DND-41 (cell line): ENCODE measurements at regions not wholly inside any gene's neighbourhood (a gene's known extent, or its start where the extent isn't known, plus 50 kb on each side); places are given as distances from the start of the nearest gene placed in this dataset.

Source experiments
- EZH2 ChIP-seq: IDR thresholded peaks from 3 replicates; pipeline ENCODE4 v1.6.1; 2012; ENCODE audit warnings: borderline replicate concordance, low read depth, mild to moderate bottlenecking, moderate library complexity, low read length, inconsistent platforms; ENCODE audit not compliant: severe bottlenecking
- TF ChIP-seq, protein P1 (sequence below): IDR thresholded peaks from 2 replicates; pipeline ENCODE4 v1.5.1; 2012; ENCODE audit warnings: borderline replicate concordance, low read length, moderate library complexity, mild to moderate bottlenecking; ENCODE audit not compliant: poor library complexity, severe bottlenecking; ENCODE audit errors: extremely low read depth

DNA sequence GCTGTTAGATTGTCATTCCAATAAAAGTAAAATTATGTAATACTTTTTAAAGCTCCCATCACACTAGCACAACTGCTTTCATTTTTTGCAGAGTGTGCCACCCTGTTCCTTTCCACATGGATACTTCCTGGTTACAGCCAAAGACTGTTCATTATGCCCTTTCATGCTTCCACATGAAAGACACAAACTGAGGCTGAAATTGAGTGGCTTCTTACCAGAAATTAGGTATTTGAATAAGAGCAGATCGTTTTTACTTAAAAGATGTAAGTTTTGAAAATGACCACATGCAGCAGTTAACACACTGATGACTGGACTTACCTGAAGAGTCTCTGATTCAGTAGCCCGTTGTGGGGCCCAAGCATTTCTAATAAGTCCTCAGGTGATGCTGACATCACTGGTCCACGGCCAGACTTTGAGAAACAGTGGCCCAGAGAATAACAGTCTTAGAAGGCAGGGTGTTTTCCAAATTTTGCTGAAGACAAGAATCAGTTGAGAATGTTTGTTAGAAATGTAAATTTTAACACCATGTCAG lies 187.6 kb upstream of the DMRT1 start:
- no peak for TF ChIP-seq EZH2
- TF ChIP-seq, protein P1, sequence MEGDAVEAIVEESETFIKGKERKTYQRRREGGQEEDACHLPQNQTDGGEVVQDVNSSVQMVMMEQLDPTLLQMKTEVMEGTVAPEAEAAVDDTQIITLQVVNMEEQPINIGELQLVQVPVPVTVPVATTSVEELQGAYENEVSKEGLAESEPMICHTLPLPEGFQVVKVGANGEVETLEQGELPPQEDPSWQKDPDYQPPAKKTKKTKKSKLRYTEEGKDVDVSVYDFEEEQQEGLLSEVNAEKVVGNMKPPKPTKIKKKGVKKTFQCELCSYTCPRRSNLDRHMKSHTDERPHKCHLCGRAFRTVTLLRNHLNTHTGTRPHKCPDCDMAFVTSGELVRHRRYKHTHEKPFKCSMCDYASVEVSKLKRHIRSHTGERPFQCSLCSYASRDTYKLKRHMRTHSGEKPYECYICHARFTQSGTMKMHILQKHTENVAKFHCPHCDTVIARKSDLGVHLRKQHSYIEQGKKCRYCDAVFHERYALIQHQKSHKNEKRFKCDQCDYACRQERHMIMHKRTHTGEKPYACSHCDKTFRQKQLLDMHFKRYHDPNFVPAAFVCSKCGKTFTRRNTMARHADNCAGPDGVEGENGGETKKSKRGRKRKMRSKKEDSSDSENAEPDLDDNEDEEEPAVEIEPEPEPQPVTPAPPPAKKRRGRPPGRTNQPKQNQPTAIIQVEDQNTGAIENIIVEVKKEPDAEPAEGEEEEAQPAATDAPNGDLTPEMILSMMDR = no peak
